Natural killer cell (primary cell): ENCODE measurements at regions not wholly inside any gene's neighbourhood (a gene's known extent, or its start where the extent isn't known, plus 50 kb on each side); places are given as distances from the start of the nearest gene placed in this dataset.

Experiments
- ATAC-seq, 3 donors: fragments of 150-1000 bp in 2 of 3; fragments of 200-7000 bp in 1 of 3; cut with Tn5 transposase; 1 replicate in 1 of 3; 2 replicates in 2 of 3; pipeline ENCODE4 v1.10.0; 2021; ENCODE audit warnings: mild to moderate bottlenecking in 2 of 3, moderate library complexity in 2 of 3
- DNase-seq, 2 donors: peaks; one replicate each; pipeline versions ENCODE4 v3.0.0 to v3.0.0-alpha.2; 2013 to 2021; ENCODE audit warnings: mixed read lengths in 1 of 2
- H3K27ac ChIP-seq: one replicate; pipeline ENCODE4 v1.5.1; 2013; ENCODE audit warnings: mild to moderate bottlenecking, low read length
- H3K27me3 ChIP-seq: one replicate; pipeline ENCODE4 v1.6.1; 2013; ENCODE audit warnings: low read length; ENCODE audit not compliant: control insufficient read depth, insufficient read depth
- H3K36me3 ChIP-seq: one replicate; pipeline ENCODE4 v1.6.1; 2013; ENCODE audit warnings: low read length; ENCODE audit not compliant: control insufficient read depth, insufficient read depth
- H3K4me1 ChIP-seq: one replicate; pipeline ENCODE4 v1.6.1; 2013; ENCODE audit warnings: low read length; ENCODE audit not compliant: control insufficient read depth, insufficient read depth
- H3K4me3 ChIP-seq: one replicate; pipeline ENCODE4 v1.5.1; 2013; ENCODE audit warnings: low read length
- H3K9me3 ChIP-seq: one replicate; pipeline ENCODE4 v1.6.1; 2013; ENCODE audit warnings: low read length; ENCODE audit not compliant: control insufficient read depth, insufficient read depth
- H3K27ac Mint-ChIP-seq, 2 donors: one replicate each; pipeline ENCODE4 v1.8.0; 2022; ENCODE audit warnings: mild to moderate bottlenecking in 2 of 2, mixed read lengths in 2 of 2, moderate library complexity in 1 of 2
- H3K27me3 Mint-ChIP-seq, 2 donors: one replicate each; pipeline ENCODE4 v1.8.0; 2022; ENCODE audit warnings: low read depth in 2 of 2, mixed read lengths in 2 of 2
- H3K36me3 Mint-ChIP-seq: one replicate; pipeline ENCODE4 v1.8.0; 2022; ENCODE audit warnings: mixed read lengths
- H3K4me1 Mint-ChIP-seq, 2 donors: one replicate each; pipeline ENCODE4 v1.8.0; 2022; ENCODE audit warnings: mixed read lengths in 2 of 2
- H3K4me3 Mint-ChIP-seq: one replicate; pipeline ENCODE4 v1.8.0; 2022; ENCODE audit warnings: mild to moderate bottlenecking, moderate library complexity, mixed read lengths
- H3K9me3 Mint-ChIP-seq, 2 donors: one replicate each; pipeline ENCODE4 v1.8.0; 2022; ENCODE audit warnings: mixed read lengths in 2 of 2
- whole genome bisulfite sequencing: methylation state at CpG from one replicate; pipeline ENCODE4 v1.1.7; 2013; ENCODE audit warnings: missing lambda C conversion rate; ENCODE audit not compliant: insufficient coverage; 5-methylcytosine and 5-hydroxymethylcytosine counted together
- intact Hi-C: fragments of 100-400 bp; cut with micrococcal nuclease; formaldehyde crosslinking; loops from one replicate; pipeline ENCODE4 v1.14.2; 2022
- TF ChIP-seq, protein P1 (sequence below): fragments of 200-600 bp; IDR thresholded peaks from one replicate; pipeline ENCODE4 v1.8.0; 2022; ENCODE audit warnings: antibody characterized with exemption

DNA sequence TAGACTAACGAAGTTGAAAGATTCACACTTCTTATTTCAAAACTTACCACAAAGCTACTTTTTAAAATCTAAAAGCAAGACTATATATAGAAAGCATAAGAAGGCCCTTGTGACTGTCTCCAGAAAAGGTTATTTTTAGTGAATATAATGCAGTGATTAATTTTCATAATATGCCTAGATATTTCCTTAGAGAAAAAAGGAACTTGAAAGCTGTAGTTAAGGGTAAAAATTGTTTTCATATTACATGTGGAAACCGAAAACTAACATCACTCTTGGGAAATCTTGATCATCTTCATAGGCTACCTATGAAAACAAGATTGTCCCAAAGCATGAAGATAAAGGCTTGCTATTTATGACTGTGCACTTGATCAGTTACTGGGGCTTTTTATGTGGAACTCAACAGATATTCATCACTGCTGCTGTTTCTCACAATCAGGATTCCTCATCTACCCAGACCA is 223.2 kb downstream of the SH2D4B start:
- Mint-ChIP-seq H3K4me3 (no peak overlapping the region), H3K27ac (no peak overlapping the region), H3K4me1 (no peaks in the 10 kb centered on the region), H3K36me3 (no peaks in the 10 kb centered on the region), H3K9me3 (no peaks in the 10 kb centered on the region), H3K27me3 (peaks cover 0 to 5% of the 10 kb centered on the region in 2 donors)
- ATAC-seq (no peak), DNase-seq (no peak)
- no CpG with 5 or more reads among the region's 2 CpGs for WGBS
- TF ChIP-seq, protein P1, sequence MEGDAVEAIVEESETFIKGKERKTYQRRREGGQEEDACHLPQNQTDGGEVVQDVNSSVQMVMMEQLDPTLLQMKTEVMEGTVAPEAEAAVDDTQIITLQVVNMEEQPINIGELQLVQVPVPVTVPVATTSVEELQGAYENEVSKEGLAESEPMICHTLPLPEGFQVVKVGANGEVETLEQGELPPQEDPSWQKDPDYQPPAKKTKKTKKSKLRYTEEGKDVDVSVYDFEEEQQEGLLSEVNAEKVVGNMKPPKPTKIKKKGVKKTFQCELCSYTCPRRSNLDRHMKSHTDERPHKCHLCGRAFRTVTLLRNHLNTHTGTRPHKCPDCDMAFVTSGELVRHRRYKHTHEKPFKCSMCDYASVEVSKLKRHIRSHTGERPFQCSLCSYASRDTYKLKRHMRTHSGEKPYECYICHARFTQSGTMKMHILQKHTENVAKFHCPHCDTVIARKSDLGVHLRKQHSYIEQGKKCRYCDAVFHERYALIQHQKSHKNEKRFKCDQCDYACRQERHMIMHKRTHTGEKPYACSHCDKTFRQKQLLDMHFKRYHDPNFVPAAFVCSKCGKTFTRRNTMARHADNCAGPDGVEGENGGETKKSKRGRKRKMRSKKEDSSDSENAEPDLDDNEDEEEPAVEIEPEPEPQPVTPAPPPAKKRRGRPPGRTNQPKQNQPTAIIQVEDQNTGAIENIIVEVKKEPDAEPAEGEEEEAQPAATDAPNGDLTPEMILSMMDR, result no peak
- Histone ChIP-seq H3K4me3 (no peak overlapping the region), H3K36me3 (no peaks in the 10 kb centered on the region), H3K4me1 (no peaks in the 10 kb centered on the region), H3K9me3 (no peaks in the 10 kb centered on the region), H3K27me3 (no peaks in the 10 kb centered on the region), H3K27ac (no peak overlapping the region)
- intact Hi-C loops, result no loop called here

DNA sequence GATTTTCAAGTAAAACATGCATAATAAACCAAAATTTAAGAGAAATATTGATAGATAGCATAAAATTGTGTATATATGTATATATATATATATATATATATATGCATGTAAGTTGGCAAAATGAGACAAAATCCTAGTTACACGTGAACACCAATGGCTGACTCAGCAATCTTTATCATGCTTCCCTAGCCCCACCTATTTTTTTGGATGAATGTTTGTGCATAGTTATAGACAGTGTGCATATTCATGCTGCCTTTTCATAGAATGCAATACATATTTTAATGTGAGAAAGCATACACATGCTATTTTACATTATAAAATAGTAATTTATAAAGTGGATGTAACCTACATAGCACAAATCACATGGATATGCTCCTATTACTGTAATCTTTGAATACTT is 230.3 kb downstream of the SH2D4B start:
- H3K36me3 ChIP-seq, result no peaks in the 10 kb centered on the region
- no peak overlapping the region for H3K27ac ChIP-seq
- TF ChIP-seq, protein P1, result no peak
- H3K27me3 ChIP-seq, result no peaks in the 10 kb centered on the region
- no CpG with 5 or more reads among the region's 1 CpG for WGBS
- no peak overlapping the region for H3K4me3 ChIP-seq
- intact Hi-C loops, result no loop called here
- H3K9me3 Mint-ChIP-seq, result no peaks in the 10 kb centered on the region
- no peak overlapping the region for H3K27ac Mint-ChIP-seq
- ATAC-seq (no peak), DNase-seq (no peak)
- peaks cover 6 to 15% of the 10 kb centered on the region in 2 donors for H3K27me3 Mint-ChIP-seq
- no peaks in the 10 kb centered on the region for H3K4me1 Mint-ChIP-seq
- no peak overlapping the region for H3K4me3 Mint-ChIP-seq
- H3K36me3 Mint-ChIP-seq, result no peaks in the 10 kb centered on the region
- no peaks in the 10 kb centered on the region for H3K9me3 ChIP-seq
- H3K4me1 ChIP-seq, result no peaks in the 10 kb centered on the region

DNA sequence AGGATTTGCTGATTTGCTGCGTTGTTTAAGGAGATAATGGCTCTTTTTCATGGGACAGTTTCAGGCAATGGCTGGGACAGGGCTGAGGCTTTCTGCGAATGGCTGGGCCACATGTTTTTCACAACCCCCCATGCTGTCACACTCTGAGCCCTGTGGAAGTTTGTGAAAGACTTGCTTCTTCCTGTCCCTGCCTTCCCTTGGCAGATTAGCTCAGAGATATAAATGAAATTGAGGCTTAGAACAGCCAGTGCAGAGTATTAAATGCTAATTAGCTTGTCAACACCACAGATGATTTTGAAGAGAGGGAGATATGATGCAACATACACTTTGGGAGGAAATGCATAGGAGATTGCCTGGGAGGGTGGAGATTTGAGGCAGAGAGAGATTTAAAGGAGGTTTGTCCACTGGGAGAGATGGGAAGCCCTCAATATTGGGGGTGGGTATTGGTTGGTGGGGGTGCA is 232.0 kb downstream of the SH2D4B start:
- 66% methylated on average over 2 of the region's 2 CpGs for WGBS
- no peak for DNase-seq
- Histone ChIP-seq H3K36me3 (no peaks in the 10 kb centered on the region), H3K27me3 (no peaks in the 10 kb centered on the region), H3K27ac (no peak overlapping the region), H3K4me3 (no peak overlapping the region), H3K9me3 (no peaks in the 10 kb centered on the region), H3K4me1 (no peaks in the 10 kb centered on the region)
- no peak for ATAC-seq
- Mint-ChIP-seq H3K27ac (no peak overlapping the region), H3K9me3 (no peaks in the 10 kb centered on the region), H3K36me3 (no peaks in the 10 kb centered on the region), H3K4me1 (no peaks in the 10 kb centered on the region), H3K4me3 (no peak overlapping the region), H3K27me3 (peaks cover 10 to 24% of the 10 kb centered on the region in 2 donors)
- TF ChIP-seq, protein P1, result no peak
- intact Hi-C loops, result no loop called here

DNA sequence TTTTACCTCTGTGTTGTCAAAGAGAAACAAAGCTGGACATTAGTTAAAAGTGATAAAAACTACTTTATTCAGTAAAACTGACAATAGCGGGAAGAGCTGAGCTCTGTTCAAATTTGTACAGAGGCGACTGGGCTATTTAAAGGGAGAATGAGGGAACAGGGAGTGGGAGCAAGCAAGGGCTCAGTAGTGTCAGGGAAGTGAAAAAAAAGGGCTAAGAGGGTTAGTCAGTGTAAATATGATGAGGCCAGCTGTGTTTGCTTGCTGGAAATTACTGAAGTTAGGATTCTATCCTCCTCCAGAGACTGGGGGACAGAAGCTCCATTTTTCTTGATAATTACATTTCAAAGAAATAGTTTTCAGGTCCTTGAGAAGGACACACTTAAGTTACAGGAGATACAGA is 232.5 kb downstream of the SH2D4B start:
- TF ChIP-seq, protein P1, result no peak
- 91% methylated on average over 2 of the region's 2 CpGs for WGBS
- DNase-seq (no peak), ATAC-seq (no peak)
- Histone ChIP-seq H3K27me3 (no peaks in the 10 kb centered on the region), H3K9me3 (no peaks in the 10 kb centered on the region), H3K4me3 (no peak overlapping the region), H3K36me3 (no peaks in the 10 kb centered on the region), H3K4me1 (no peaks in the 10 kb centered on the region), H3K27ac (no peak overlapping the region)
- Mint-ChIP-seq H3K27me3 (peaks cover 10 to 24% of the 10 kb centered on the region in 2 donors), H3K4me1 (no peaks in the 10 kb centered on the region), H3K9me3 (no peaks in the 10 kb centered on the region), H3K4me3 (no peak overlapping the region), H3K36me3 (no peaks in the 10 kb centered on the region), H3K27ac (no peak overlapping the region)
- intact Hi-C loops, result no loop called here
